Calu3 (cell line): ENCODE measurements at regions not wholly inside any gene's neighbourhood (a gene's known extent, or its start where the extent isn't known, plus 50 kb on each side); places are given as distances from the start of the nearest gene placed in this dataset.

Source experiments
- BruUV-seq: library from RNA; stranded (reverse); fragments of 400-500 nt; replicated peaks from 2 replicates; lab custom pipeline; 2021; lab: Mats Ljungman, UMichigan
- CTCF ChIA-PET: fragments of 300-600 bp; sonication (Branson Sonifier 250); formaldehyde crosslinking; loops from one replicate; lab custom pipeline; 2022; ENCODE audit warnings: antibody characterized with exemption; lab: Charles Lee
- DNase-seq: peaks from one replicate; pipeline ENCODE4 v3.0.0; 2022
- H3K27ac Mint-ChIP-seq: one replicate; pipeline ENCODE4 v1.8.0; 2022; ENCODE audit warnings: mixed read lengths; ENCODE audit not compliant: unreplicated experiment
- H3K27me3 Mint-ChIP-seq: one replicate; pipeline ENCODE4 v1.8.0; 2022; ENCODE audit warnings: mixed read lengths; ENCODE audit not compliant: unreplicated experiment
- H3K36me3 Mint-ChIP-seq: one replicate; pipeline ENCODE4 v1.8.0; 2022; ENCODE audit warnings: mild to moderate bottlenecking, moderate library complexity, mixed read lengths; ENCODE audit not compliant: insufficient read depth, unreplicated experiment
- H3K4me1 Mint-ChIP-seq: one replicate; pipeline ENCODE4 v1.8.0; 2022; ENCODE audit warnings: mild to moderate bottlenecking, low read depth, mixed read lengths; ENCODE audit not compliant: unreplicated experiment
- H3K4me3 Mint-ChIP-seq: one replicate; pipeline ENCODE4 v1.8.0; 2022; ENCODE audit warnings: mild to moderate bottlenecking, low read depth, moderate library complexity, mixed read lengths; ENCODE audit not compliant: unreplicated experiment
- H3K9me3 Mint-ChIP-seq: one replicate; pipeline ENCODE4 v1.8.0; 2022; ENCODE audit warnings: low read depth, mixed read lengths; ENCODE audit not compliant: unreplicated experiment
- intact Hi-C: fragments of 100-400 bp; cut with micrococcal nuclease; formaldehyde crosslinking; loops from one replicate; pipeline ENCODE4 v1.10.0; 2022; ENCODE audit not compliant: unreplicated experiment
- TF ChIP-seq, protein P1 (sequence below): fragments of 200-600 bp; IDR thresholded peaks from one replicate; pipeline ENCODE4 v1.8.0; 2022; ENCODE audit warnings: antibody characterized with exemption; ENCODE audit not compliant: unreplicated experiment

- no peak overlapping the region for H3K27ac Mint-ChIP-seq
- DNase-seq, result no peak
- CTCF ChIA-PET, result no interaction called here
- no peaks in the 10 kb centered on the region for H3K27me3 Mint-ChIP-seq
- no TSS peak for BruUV-seq
- no peak overlapping the region for H3K4me3 Mint-ChIP-seq
- TF ChIP-seq, protein P1, sequence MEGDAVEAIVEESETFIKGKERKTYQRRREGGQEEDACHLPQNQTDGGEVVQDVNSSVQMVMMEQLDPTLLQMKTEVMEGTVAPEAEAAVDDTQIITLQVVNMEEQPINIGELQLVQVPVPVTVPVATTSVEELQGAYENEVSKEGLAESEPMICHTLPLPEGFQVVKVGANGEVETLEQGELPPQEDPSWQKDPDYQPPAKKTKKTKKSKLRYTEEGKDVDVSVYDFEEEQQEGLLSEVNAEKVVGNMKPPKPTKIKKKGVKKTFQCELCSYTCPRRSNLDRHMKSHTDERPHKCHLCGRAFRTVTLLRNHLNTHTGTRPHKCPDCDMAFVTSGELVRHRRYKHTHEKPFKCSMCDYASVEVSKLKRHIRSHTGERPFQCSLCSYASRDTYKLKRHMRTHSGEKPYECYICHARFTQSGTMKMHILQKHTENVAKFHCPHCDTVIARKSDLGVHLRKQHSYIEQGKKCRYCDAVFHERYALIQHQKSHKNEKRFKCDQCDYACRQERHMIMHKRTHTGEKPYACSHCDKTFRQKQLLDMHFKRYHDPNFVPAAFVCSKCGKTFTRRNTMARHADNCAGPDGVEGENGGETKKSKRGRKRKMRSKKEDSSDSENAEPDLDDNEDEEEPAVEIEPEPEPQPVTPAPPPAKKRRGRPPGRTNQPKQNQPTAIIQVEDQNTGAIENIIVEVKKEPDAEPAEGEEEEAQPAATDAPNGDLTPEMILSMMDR, result no peak
- H3K36me3 Mint-ChIP-seq, result no peaks in the 10 kb centered on the region
- H3K4me1 Mint-ChIP-seq, result no peaks in the 10 kb centered on the region
- intact Hi-C loops, result no loop called here
- H3K9me3 Mint-ChIP-seq, result no peaks in the 10 kb centered on the region
Measured at GRCh38 chr4:20368926-20369325, 117.2 kb downstream of the SLIT2 start.

- no peak overlapping the region for H3K4me3 Mint-ChIP-seq
- intact Hi-C loops, result no loop called here
- CTCF ChIA-PET, result no interaction called here
- no TSS peak for BruUV-seq
- H3K36me3 Mint-ChIP-seq, result no peaks in the 10 kb centered on the region
- no peaks in the 10 kb centered on the region for H3K4me1 Mint-ChIP-seq
- H3K27me3 Mint-ChIP-seq, result no peaks in the 10 kb centered on the region
- no peak for DNase-seq
- no peak overlapping the region for H3K27ac Mint-ChIP-seq
- TF ChIP-seq, protein P1, result no peak
- H3K9me3 Mint-ChIP-seq, result no peaks in the 10 kb centered on the region
Measured at GRCh38 chr4:20370274-20370673, 118.6 kb downstream of the SLIT2 start.

DNA sequence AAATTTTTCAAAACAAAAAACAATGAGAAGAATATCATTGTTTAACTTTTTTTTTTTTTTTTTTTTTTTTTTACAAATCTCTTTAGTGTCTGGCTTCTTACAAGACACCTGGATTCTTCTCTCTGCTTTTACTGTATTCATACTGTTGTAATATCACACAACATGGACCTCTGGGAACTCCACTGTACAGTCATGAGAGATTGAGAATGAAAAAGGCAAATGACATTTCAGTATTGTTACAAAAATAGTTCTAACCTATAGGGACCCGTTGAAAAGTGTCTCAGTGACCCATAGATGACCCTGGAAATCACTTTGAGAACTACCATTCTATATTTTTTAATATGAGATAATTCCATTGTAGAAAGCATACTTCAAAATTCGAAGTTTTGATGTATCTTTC lies 124.4 kb downstream of the SLIT2 start:
- H3K9me3 Mint-ChIP-seq, result no peaks in the 10 kb centered on the region
- CTCF ChIA-PET, result no interaction called here
- no peak overlapping the region for H3K4me3 Mint-ChIP-seq
- intact Hi-C loops, result no loop called here
- H3K27me3 Mint-ChIP-seq, result no peaks in the 10 kb centered on the region
- no peak overlapping the region for H3K27ac Mint-ChIP-seq
- no TSS peak for BruUV-seq
- H3K36me3 Mint-ChIP-seq, result no peaks in the 10 kb centered on the region
- DNase-seq, result no peak
- H3K4me1 Mint-ChIP-seq, result no peaks in the 10 kb centered on the region
- TF ChIP-seq, protein P1, result no peak

GRCh38 chr4:20378181-20378580 lies 126.5 kb downstream of the SLIT2 start:
- H3K27ac Mint-ChIP-seq, result no peak overlapping the region
- no peaks in the 10 kb centered on the region for H3K4me1 Mint-ChIP-seq
- TF ChIP-seq, protein P1, result no peak
- no peaks in the 10 kb centered on the region for H3K9me3 Mint-ChIP-seq
- intact Hi-C loops, result no loop called here
- no peak overlapping the region for H3K4me3 Mint-ChIP-seq
- CTCF ChIA-PET, result no interaction called here
- no peak for DNase-seq
- H3K36me3 Mint-ChIP-seq, result no peaks in the 10 kb centered on the region
- no peaks in the 10 kb centered on the region for H3K27me3 Mint-ChIP-seq
- BruUV-seq, result no TSS peak
